GM12878 (cell line): ENCODE measurements at regions not wholly inside any gene's neighbourhood (a gene's known extent, or its start where the extent isn't known, plus 50 kb on each side); places are given as distances from the start of the nearest gene placed in this dataset.

ENCODE experiments used
- ATAC-seq: fragments of 200-7000 bp; cut with Tn5 transposase; 3 replicates; pipeline ENCODE4 v1.9.1; 2020; ENCODE audit warnings: mild to moderate bottlenecking, moderate library complexity
- BruUV-seq: library from RNA; stranded (reverse); fragments of 400-500 nt; replicated peaks from 2 replicates; lab custom pipeline; 2021; lab: Mats Ljungman, UMichigan
- CTCF ChIA-PET: fragments of 300-600 bp; sonication (Branson Sonifier 250); formaldehyde crosslinking; extraction: SDS; loops from one replicate; lab custom pipeline; 2021; ENCODE audit warnings: inconsistent platforms; lab: Yijun Ruan, JAX
- POLR2A ChIA-PET: fragments of 350-600 bp; formaldehyde crosslinking; extraction: SDS; loops from one replicate; lab custom pipeline; 2021; ENCODE audit warnings: inconsistent platforms; lab: Charles Lee
- RAD21 ChIA-PET: fragments of 300-600 bp; sonication (Branson Sonifier 250); formaldehyde crosslinking; loops from one replicate; lab custom pipeline; 2023; ENCODE audit warnings: antibody characterized with exemption; ENCODE audit not compliant: unreplicated experiment; lab: Charles Lee
- SMC1A ChIA-PET: fragments of 300-600 bp; sonication (Branson Sonifier 250); formaldehyde crosslinking; loops from one replicate; lab custom pipeline; 2023; ENCODE audit not compliant: unreplicated experiment, uncharacterized antibody; lab: Charles Lee
- DNase-seq: peaks from one replicate; pipeline ENCODE4 v3.0.0-alpha.2; 2011; ENCODE audit warnings: low read depth, low spot score
- FAIRE-seq: peaks from 3 replicates; lab custom pipeline; 2011; peaks lifted over from hg19 to GRCh38; lab: Jason Lieb, UNC
- H2AFZ ChIP-seq: 2 replicates; pipeline ENCODE4 v1.6.0; 2011; ENCODE audit warnings: low read depth, low read length, control low read depth; ENCODE audit not compliant: control insufficient read depth
- H3K27ac ChIP-seq: 2 replicates; pipeline ENCODE4 v1.5.1; 2011; ENCODE audit warnings: control low read depth; ENCODE audit not compliant: control insufficient read depth, insufficient read depth
- H3K27me3 ChIP-seq, 2 experiments: replicated peaks in 1 of 2; 2 replicates each; pipeline versions ENCODE4 v1.6.0 to v1.6.1; 2011; ENCODE audit warnings: low read length in 1 of 2; ENCODE audit not compliant: control insufficient read depth in 2 of 2, insufficient read depth in 2 of 2
- H3K36me3 ChIP-seq, 2 experiments: 2 replicates each; pipeline ENCODE4 v1.5.1; 2011; ENCODE audit warnings: low read length in 1 of 2; ENCODE audit not compliant: control insufficient read depth in 2 of 2, insufficient read depth in 2 of 2
- H3K4me1 ChIP-seq: 2 replicates; pipeline ENCODE4 v1.6.1; 2011; ENCODE audit warnings: mild to moderate bottlenecking, low read length, moderate library complexity, mixed read lengths; ENCODE audit not compliant: control insufficient read depth, insufficient read depth
- H3K4me2 ChIP-seq: 2 replicates; pipeline ENCODE4 v1.6.0; 2011; ENCODE audit warnings: control low read depth; ENCODE audit not compliant: control insufficient read depth, insufficient read depth
- H3K4me3 ChIP-seq: fragments of 200-600 bp; sonication (generic); 2 replicates; pipeline ENCODE4 v1.5.1; 2016
- H3K79me2 ChIP-seq: 2 replicates; pipeline ENCODE4 v1.6.0; 2011; ENCODE audit warnings: low read length; ENCODE audit not compliant: control insufficient read depth, insufficient read depth
- H3K9ac ChIP-seq: 2 replicates; pipeline ENCODE4 v1.8.0; 2011; ENCODE audit warnings: low read length, control low read depth, mixed read lengths; ENCODE audit not compliant: control insufficient read depth, insufficient read depth
- H3K9me3 ChIP-seq: replicated peaks from 3 replicates; pipeline ENCODE4 v1.5.1; 2011; ENCODE audit warnings: mild to moderate bottlenecking, low read length; ENCODE audit not compliant: control insufficient read depth, insufficient read depth
- H4K20me1 ChIP-seq: 2 replicates; pipeline ENCODE4 v1.6.0; 2011; ENCODE audit not compliant: control insufficient read depth, insufficient read depth
- BACH1 ChIP-seq: fragments of 450-650 bp; IDR thresholded peaks from 2 replicates; pipeline ENCODE4 v1.6.1; 2017; ENCODE audit warnings: mild to moderate bottlenecking, borderline replicate concordance
- BCL11A ChIP-seq: IDR thresholded peaks from 2 replicates; pipeline ENCODE4 v1.6.1; 2011; ENCODE audit warnings: low read depth, low read length
- CHD1 ChIP-seq: IDR thresholded peaks from 2 replicates; pipeline ENCODE4 v1.6.1; 2012; ENCODE audit warnings: low read depth, low read length, improper control_type of control experiment
- CREB1 ChIP-seq: IDR thresholded peaks from 2 replicates; pipeline ENCODE4 v1.6.1; 2012; ENCODE audit warnings: low read depth, mild to moderate bottlenecking, inconsistent platforms
- GATAD2B ChIP-seq: fragments of 450-650 bp; conservative IDR thresholded peaks from 2 replicates; pipeline ENCODE4 v1.6.1; 2017; ENCODE audit warnings: low read depth, mild to moderate bottlenecking, moderate library complexity
- IRF4 ChIP-seq: IDR thresholded peaks from 2 replicates; pipeline ENCODE4 v1.6.1; 2011; ENCODE audit warnings: low read depth, low read length
- JUNB ChIP-seq: IDR thresholded peaks from 2 replicates; pipeline ENCODE4 v1.6.1; 2016; ENCODE audit warnings: antibody characterized with exemption, mild to moderate bottlenecking
- KDM1A ChIP-seq: fragments of 200-600 bp; sonication (generic); IDR thresholded peaks from 2 replicates; pipeline ENCODE4 v1.6.1; 2016; ENCODE audit warnings: borderline replicate concordance
- RCOR1 ChIP-seq: conservative IDR thresholded peaks from 2 replicates; pipeline ENCODE4 v1.6.1; 2012; ENCODE audit warnings: low read depth, low read length, improper control_type of control experiment
- SREBF2 ChIP-seq: IDR thresholded peaks from 2 replicates; pipeline ENCODE4 v1.6.1; 2012; ENCODE audit warnings: mild to moderate bottlenecking, low read length
- YY1 ChIP-seq: IDR thresholded peaks from 2 replicates; pipeline ENCODE4 v1.6.1; 2011; ENCODE audit warnings: low read depth, mild to moderate bottlenecking, low read length
- ZBED1 ChIP-seq: IDR thresholded peaks from 2 replicates; pipeline ENCODE4 v1.6.1; 2016; ENCODE audit warnings: borderline replicate concordance
- ZNF24 ChIP-seq: fragments of 450-650 bp; IDR thresholded peaks from 2 replicates; pipeline ENCODE4 v1.6.1; 2017; ENCODE audit warnings: antibody characterized with exemption, mild to moderate bottlenecking
- ZNF622 ChIP-seq: fragments of 450-650 bp; IDR thresholded peaks from 2 replicates; pipeline ENCODE4 v1.6.1; 2017; ENCODE audit warnings: mild to moderate bottlenecking, inconsistent platforms
- WGBS: methylation state at CpG from one replicate; pipeline ENCODE4 v1.1.6; 2016; ENCODE audit warnings: low lambda C conversion rate; ENCODE audit not compliant: insufficient replicate concordance, insufficient coverage; ENCODE audit errors: missing lambda C conversion rate; 5-methylcytosine and 5-hydroxymethylcytosine counted together
- in situ Hi-C: fragments of 300-500 bp; cut with MboI; formaldehyde crosslinking; loops from 9 replicates; pipeline ENCODE4 v1.14.3; 2018; ENCODE audit warnings: mixed read lengths
- intact Hi-C: fragments of 100-400 bp; cut with micrococcal nuclease; formaldehyde crosslinking; loops from one replicate; pipeline ENCODE4 v1.14.2; 2022; ENCODE audit not compliant: unreplicated experiment
- TF ChIP-seq, protein P1 (sequence below): fragments of 450-650 bp; IDR thresholded peaks from 2 replicates; pipeline ENCODE4 v1.6.1; 2018; ENCODE audit warnings: borderline replicate concordance, mild to moderate bottlenecking; ENCODE audit not compliant: partially characterized antibody
- TF ChIP-seq, protein P2 (sequence below): fragments of 450-650 bp; IDR thresholded peaks from 2 replicates; pipeline ENCODE4 v1.6.1; 2014; ENCODE audit warnings: mild to moderate bottlenecking

DNA sequence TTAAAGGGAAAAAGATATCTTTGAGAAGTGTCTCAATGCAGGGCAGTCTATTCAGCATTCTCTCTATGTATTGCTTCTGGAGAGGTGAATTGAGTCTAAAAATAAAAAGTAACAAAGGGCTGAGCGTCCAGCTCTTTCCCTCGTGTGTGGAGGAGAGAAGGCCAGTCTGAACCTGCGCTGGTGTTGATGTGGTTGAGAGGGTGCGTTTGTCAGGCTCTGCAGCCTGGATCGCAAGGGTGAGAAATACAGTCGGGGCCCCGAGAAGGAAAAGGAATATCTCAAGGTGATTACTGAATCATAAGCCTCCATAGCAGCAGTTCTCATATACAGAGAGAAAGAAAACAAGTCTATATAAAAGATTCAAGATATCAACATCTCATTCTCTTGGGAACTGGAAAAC lies 494.1 kb upstream of the MDFIC2 start:
- BruUV-seq, result no TSS peak
- H3K4me1 ChIP-seq, result no peaks in the 10 kb centered on the region
- WGBS, result 24% methylated on average over 7 of the region's 7 CpGs
- H3K27ac ChIP-seq, result no peak overlapping the region
- no peaks in the 10 kb centered on the region for H3K79me2 ChIP-seq
- ChIA-PET SMC1A (no interaction called here), CTCF (no interaction called here), POLR2A (no interaction called here), RAD21 (no interaction called here)
- H3K36me3 ChIP-seq, result no peaks in the 10 kb centered on the region
- no peak overlapping the region for H3K4me3 ChIP-seq
- no peaks in the 10 kb centered on the region for H4K20me1 ChIP-seq
- FAIRE-seq (no peak), ATAC-seq (no peak), DNase-seq (no peak)
- no peak overlapping the region for H3K9ac ChIP-seq
- TF ChIP-seq, protein P1, sequence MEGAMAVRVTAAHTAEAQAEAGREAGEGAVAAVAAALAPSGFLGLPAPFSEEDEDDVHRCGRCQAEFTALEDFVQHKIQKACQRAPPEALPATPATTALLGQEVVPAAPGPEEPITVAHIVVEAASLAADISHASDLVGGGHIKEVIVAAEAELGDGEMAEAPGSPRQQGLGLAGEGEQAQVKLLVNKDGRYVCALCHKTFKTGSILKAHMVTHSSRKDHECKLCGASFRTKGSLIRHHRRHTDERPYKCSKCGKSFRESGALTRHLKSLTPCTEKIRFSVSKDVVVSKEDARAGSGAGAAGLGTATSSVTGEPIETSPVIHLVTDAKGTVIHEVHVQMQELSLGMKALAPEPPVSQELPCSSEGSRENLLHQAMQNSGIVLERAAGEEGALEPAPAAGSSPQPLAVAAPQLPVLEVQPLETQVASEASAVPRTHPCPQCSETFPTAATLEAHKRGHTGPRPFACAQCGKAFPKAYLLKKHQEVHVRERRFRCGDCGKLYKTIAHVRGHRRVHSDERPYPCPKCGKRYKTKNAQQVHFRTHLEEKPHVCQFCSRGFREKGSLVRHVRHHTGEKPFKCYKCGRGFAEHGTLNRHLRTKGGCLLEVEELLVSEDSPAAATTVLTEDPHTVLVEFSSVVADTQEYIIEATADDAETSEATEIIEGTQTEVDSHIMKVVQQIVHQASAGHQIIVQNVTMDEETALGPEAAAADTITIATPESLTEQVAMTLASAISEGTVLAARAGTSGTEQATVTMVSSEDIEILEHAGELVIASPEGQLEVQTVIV, result no peak
- TF ChIP-seq ZBED1, result no peak
- no peak for TF ChIP-seq CHD1
- no peak for TF ChIP-seq IRF4
- no peak for TF ChIP-seq RCOR1
- TF ChIP-seq ZNF622, result no peak
- TF ChIP-seq, protein P2, sequence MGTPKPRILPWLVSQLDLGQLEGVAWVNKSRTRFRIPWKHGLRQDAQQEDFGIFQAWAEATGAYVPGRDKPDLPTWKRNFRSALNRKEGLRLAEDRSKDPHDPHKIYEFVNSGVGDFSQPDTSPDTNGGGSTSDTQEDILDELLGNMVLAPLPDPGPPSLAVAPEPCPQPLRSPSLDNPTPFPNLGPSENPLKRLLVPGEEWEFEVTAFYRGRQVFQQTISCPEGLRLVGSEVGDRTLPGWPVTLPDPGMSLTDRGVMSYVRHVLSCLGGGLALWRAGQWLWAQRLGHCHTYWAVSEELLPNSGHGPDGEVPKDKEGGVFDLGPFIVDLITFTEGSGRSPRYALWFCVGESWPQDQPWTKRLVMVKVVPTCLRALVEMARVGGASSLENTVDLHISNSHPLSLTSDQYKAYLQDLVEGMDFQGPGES, result no peak
- no peak for TF ChIP-seq BACH1
- no peak for TF ChIP-seq JUNB
- TF ChIP-seq SREBF2, result no peak
- TF ChIP-seq BCL11A, result no peak
- TF ChIP-seq GATAD2B, result no peak
- no peak for TF ChIP-seq ZNF24
- no peak for TF ChIP-seq YY1
- no peak for TF ChIP-seq CREB1
- no peak for TF ChIP-seq KDM1A
- in situ Hi-C loops (no loop called here), intact Hi-C loops (no loop called here)
- no peak overlapping the region for H3K4me2 ChIP-seq
- H3K9me3 ChIP-seq, result no peaks in the 10 kb centered on the region
- H3K27me3 ChIP-seq, result no peaks in the 10 kb centered on the region
- no peak overlapping the region for H2AFZ ChIP-seq
